Left cardiac atrium (tissue), 4 donors: ENCODE measurements at regions not wholly inside any gene's neighbourhood (a gene's known extent, or its start where the extent isn't known, plus 50 kb on each side); places are given as distances from the start of the nearest gene placed in this dataset.
"Not testable (repeated sequence)": the region's sequence is repeated elsewhere in the genome, so short reads cannot be mapped to it uniquely, and the experiment has no call there.

Source experiments
- ATAC-seq, 2 donors: fragments of 200-7000 bp; cut with Tn5 transposase; one replicate each; pipeline ENCODE4 v1.9.1; 2020; ENCODE audit warnings: mild to moderate bottlenecking in 2 of 2, moderate library complexity in 2 of 2
- DNase-seq: peaks from one replicate; pipeline ENCODE4 v3.0.0-alpha.2; 2020
- intact Hi-C, 2 donors: fragments of 100-400 bp; cut with DNase I; formaldehyde crosslinking; loops; one replicate each; pipeline versions ENCODE4 v1.14.1 to v1.15.1; 2022 to 2023
- donor health status: DM: no; HTN: yes; CAD: no.
- donor health status: DM: no; HTN: yes; CAD: no; lungs with severe emphysema.
- donor health status: DM: yes; HTN: yes; CAD: no.
- donor health status: Dilated cardiomyopathy.

GRCh38 chr1:229894532-229894931, 172.5 kb upstream of the GALNT2 start:
- intact Hi-C loops, result loop anchor here in 1 of 2 donors (10.0 kb wide), 1 partner anchor 170 kb away; the partner anchor contains the start of gene GALNT2
- ATAC-seq (no peak), DNase-seq (no peak)

- DNase-seq, result no peak
- intact Hi-C loops, result loop anchor here in 1 of 2 donors (10.0 kb wide), 1 partner anchor 169 kb away; the partner anchor contains the start of gene GALNT2
- no peak for ATAC-seq
Measured at GRCh38 chr1:229895605-229896004, 171.4 kb upstream of the GALNT2 start.

- ATAC-seq (no peak), DNase-seq (no peak)
- intact Hi-C loops, result loop anchor here in 1 of 2 donors (10.0 kb wide), 1 partner anchor 168 kb away; the partner anchor contains the start of gene GALNT2
Measured at GRCh38 chr1:229896306-229896705, 170.7 kb upstream of the GALNT2 start.

GRCh38 chr1:229896861-229897260, 170.2 kb upstream of the GALNT2 start:
- no peak for ATAC-seq
- no peak for DNase-seq
- intact Hi-C loops, result loop anchor here in 1 of 2 donors (10.0 kb wide), 1 partner anchor 168 kb away; the partner anchor contains the start of gene GALNT2

GRCh38 chr1:229897501-229897900, 169.5 kb upstream of the GALNT2 start:
- DNase-seq (no peak), ATAC-seq (no peak)
- intact Hi-C loops, result loop anchor here in 1 of 2 donors (10.0 kb wide), 1 partner anchor 167 kb away; the partner anchor contains the start of gene GALNT2

- ATAC-seq, result no peak
- intact Hi-C loops, result no loop called here
Measured at GRCh38 chr1:229900220-229900619, 166.8 kb upstream of the GALNT2 start.

GRCh38 chr1:229905031-229905545, 161.9 kb upstream of the GALNT2 start:
- intact Hi-C loops, result no loop called here
- DNase-seq, result no peak
- no peak for ATAC-seq

More at GRCh38 chr1:229900220-229900619, 166.8 kb upstream of the GALNT2 start:
- no peak for DNase-seq

GRCh38 chr1:229905652-229906051, 161.4 kb upstream of the GALNT2 start:
- ATAC-seq (no peak), DNase-seq (no peak)
- intact Hi-C loops, result no loop called here

- ATAC-seq (no peak), DNase-seq (no peak)
- intact Hi-C loops, result no loop called here
Measured at GRCh38 chr1:229907884-229908638, 159.0 kb upstream of the GALNT2 start.

GRCh38 chr1:229908689-229909088, 158.3 kb upstream of the GALNT2 start:
- no peak for ATAC-seq
- intact Hi-C loops, result no loop called here
- DNase-seq, result no peak

GRCh38 chr1:229913489-229913888, 153.5 kb upstream of the GALNT2 start:
- intact Hi-C loops, result no loop called here
- DNase-seq (no peak), ATAC-seq (no peak)

- ATAC-seq, intact Hi-C loops, DNase-seq: not testable (repeated sequence)
Measured at GRCh38 chr1:229919488-229919887, 147.6 kb upstream of the GALNT2 start.

- intact Hi-C loops, result no loop called here
- DNase-seq, result no peak
- no peak for ATAC-seq
Measured at GRCh38 chr1:229920683-229921082, 146.4 kb upstream of the GALNT2 start.

- ATAC-seq (no peak), DNase-seq (no peak)
- intact Hi-C loops, result no loop called here
Measured at GRCh38 chr1:229922249-229922648, 144.8 kb upstream of the GALNT2 start.

- no peak for DNase-seq
- ATAC-seq, result no peak
- intact Hi-C loops, result no loop called here
Measured at GRCh38 chr1:229924639-229925038, 142.4 kb upstream of the GALNT2 start.

- intact Hi-C loops, result no loop called here
- no peak for ATAC-seq
Measured at GRCh38 chr1:229928767-229929166, 138.3 kb upstream of the GALNT2 start.

GRCh38 chr1:229931751-229932150, 135.3 kb upstream of the GALNT2 start:
- intact Hi-C loops, DNase-seq: not testable (repeated sequence)

More at GRCh38 chr1:229928767-229929166, 138.3 kb upstream of the GALNT2 start:
- DNase-seq, result no peak

GRCh38 chr1:229935157-229935556, 131.9 kb upstream of the GALNT2 start:
- DNase-seq, intact Hi-C loops, ATAC-seq: not testable (repeated sequence)

More at GRCh38 chr1:229931751-229932150, 135.3 kb upstream of the GALNT2 start:
- ATAC-seq, result not testable (repeated sequence)

GRCh38 chr1:229938551-229938950, 128.5 kb upstream of the GALNT2 start:
- DNase-seq (no peak), ATAC-seq (no peak)
- intact Hi-C loops, result no loop called here

- no peak for DNase-seq
- intact Hi-C loops, result no loop called here
- ATAC-seq, result no peak
Measured at GRCh38 chr1:229940684-229941083, 126.4 kb upstream of the GALNT2 start.
